ENCODE measurements at regions not wholly inside any gene's neighbourhood (a gene's known extent, or its start where the extent isn't known, plus 50 kb on each side); places are given as distances from the start of the nearest gene placed in this dataset.
"Not testable (repeated sequence)": the region's sequence is repeated elsewhere in the genome, so short reads cannot be mapped to it uniquely, and the experiment has no call there.

DNA sequence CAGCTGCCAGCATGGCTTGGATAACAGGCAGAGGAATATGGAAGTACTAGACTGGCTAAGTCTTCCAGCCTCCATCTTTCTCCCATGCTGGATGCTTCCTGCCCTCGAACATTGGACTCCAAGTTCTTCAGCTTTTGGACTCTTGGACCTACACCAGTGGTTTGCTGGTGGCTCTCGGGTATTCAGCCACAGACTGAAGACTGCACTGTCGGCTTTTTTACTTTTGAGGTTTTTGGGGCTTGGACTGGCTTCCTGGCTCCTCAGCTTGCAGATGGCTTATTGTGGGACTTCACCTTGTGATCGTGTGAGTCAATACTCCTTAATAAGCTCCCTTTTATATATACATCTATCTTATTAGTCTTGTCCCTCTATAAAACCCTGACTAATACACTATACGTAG, 667.6 kb upstream of the NRG3 start:
- TF ChIP-seq POLR2AphosphoS5 (IDR thresholded peaks at IDR 0.05; ENCODE audit: borderline replicate concordance, low read depth, low read length); EZH2 (IDR thresholded peaks at IDR 0.05); FOXP2 (optimal IDR thresholded peaks at IDR 0.05; ENCODE audit: control extremely low read depth, extremely low read length, insufficient read depth): not testable (repeated sequence)
